NCI-H69 (cell line): ENCODE measurements at regions not wholly inside any gene's neighbourhood (a gene's known extent, or its start where the extent isn't known, plus 50 kb on each side); places are given as distances from the start of the nearest gene placed in this dataset.
A peak's percentile ranks its signal among the peaks of the same experiment; 100 is the strongest.
"Not testable (repeated sequence)": the region's sequence is repeated elsewhere in the genome, so short reads cannot be mapped to it uniquely, and the experiment has no call there.

Experiments
- DNase-seq: peaks from one replicate; lab custom pipeline; 2025; lab: John Stamatoyannopoulos, UW

GRCh38 chr3:63096248-63097058 is 181.7 kb upstream of the SYNPR start:
- DNase-seq = no peak

- no peak for DNase-seq
Measured at GRCh38 chr3:63097396-63097795, 180.7 kb upstream of the SYNPR start.

DNA sequence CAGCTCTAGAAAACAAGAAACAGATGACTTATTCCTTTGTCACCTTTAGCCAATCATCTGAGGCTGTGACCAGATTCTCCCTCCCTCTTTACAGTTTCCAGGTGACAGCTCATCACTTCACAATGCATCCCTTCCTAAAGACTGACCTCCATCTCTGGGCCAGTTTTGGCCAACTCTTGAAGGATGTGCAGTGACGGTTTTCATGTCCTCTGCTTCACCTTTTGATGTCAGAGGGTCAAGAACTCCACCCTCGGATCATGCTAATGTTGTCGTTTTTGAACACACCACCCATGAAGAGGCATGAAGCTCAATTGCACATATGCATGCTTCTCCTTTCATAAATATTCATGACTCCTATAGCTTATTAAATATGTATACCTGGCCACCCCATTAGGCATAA is 161.2 kb upstream of the SYNPR start:
- DNase-seq = no peak

DNA sequence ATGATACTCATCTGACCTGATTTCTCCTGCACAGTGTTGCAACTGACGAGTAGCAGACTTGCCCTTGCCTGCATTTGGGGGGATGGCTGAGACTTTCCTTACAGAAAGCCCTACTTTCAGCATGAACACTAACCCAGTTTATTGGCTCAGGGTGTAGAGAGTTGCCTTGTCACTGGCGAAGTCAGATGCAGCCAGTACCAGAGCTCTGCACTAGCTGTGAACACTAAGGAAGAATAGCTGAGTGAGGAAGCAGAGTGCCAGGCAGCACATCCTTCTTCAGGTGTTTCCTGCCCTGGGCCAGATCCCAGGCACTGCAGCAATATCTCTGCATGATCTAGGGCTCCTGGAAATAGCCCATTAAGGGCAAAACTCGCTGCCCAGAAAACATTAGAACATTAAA is 154.0 kb upstream of the SYNPR start:
- DNase-seq = peak; percentile 14

GRCh38 chr3:63126530-63126929 is 151.6 kb upstream of the SYNPR start:
- no peak for DNase-seq

GRCh38 chr3:63128380-63128779 is 149.7 kb upstream of the SYNPR start:
- DNase-seq = peak; percentile 88

DNA sequence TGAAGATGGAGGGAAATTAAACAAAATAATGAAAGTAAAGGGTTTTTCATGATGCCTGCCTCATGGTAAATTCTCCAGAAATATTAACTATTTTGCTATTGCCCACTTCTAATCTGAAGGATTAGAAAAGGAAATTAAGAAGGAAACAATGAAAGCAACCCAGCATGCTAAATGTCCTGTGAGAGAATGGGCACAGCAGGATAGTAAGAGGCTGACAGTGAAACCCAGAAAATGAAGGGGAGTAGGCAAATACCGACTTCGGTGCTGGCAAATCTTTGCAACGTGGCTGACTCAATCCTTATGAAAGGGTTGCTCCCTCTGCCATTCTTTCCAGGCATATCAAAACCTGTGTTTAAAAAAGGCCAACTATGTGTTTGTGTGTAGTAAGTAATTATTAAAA is 147.5 kb upstream of the SYNPR start:
- DNase-seq = peak; percentile 61

- DNase-seq = no peak
Measured at GRCh38 chr3:63132461-63133250, 145.5 kb upstream of the SYNPR start.

DNA sequence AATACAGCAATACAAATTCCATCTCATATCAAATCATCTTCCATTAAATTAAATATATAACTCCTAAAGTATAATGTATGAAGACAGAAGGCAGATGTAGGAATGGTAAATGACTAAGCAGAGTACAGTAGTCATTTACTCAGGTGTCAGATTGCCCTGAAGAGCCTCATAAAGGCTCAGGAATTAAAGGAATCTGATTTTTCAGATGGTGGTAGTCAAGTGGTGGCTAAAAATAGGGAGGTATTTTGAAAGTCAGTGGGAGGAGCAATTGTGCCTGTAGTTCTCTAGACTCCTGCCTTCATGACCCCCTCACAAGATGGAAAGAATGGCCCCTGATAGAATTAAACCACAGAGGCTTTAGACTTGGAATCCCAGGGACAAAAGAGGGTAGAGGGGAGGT is 142.7 kb upstream of the SYNPR start:
- peak; percentile 39 for DNase-seq

DNA sequence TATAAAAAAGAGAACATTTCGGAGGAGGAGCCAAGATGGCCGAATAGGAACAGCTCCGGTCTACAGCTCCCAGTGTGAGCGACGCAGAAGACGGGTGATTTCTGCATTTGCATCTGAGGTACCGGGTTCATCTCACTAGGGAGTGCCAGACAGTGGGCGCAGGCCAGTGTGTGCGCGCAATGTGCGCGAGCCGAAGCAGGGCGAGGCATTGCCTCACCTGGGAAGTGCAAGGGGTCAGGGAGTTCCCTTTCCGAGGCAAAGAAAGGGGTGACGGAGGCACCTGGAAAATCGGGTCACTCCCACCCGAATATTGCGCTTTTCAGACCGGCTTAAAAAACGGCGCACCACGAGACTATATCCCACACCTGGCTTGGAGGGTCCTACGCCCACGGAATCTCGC is 141.9 kb upstream of the SYNPR start:
- DNase-seq = not testable (repeated sequence)

GRCh38 chr3:63142681-63143080 is 135.4 kb upstream of the SYNPR start:
- DNase-seq = no peak

DNA sequence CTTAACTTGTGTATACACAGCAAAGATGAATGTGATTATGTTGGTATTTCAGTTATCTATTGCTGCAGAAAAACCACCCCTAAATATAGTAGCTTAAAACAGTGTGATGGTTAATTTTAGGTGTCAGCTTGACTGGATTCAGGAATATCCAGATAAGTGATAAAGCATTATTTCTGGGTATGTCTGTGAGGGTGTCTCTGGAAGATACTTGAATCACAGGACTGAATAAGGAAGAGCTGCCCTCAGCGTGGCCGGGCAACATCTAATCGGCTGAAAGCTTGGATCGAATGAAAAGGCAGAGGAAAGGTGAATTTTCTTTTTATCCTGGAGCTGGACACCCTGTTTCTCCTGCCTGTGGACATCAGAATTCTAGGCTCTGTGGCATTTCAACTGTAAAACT is 132.0 kb upstream of the SYNPR start:
- DNase-seq = no peak

GRCh38 chr3:63150880-63151279 is 127.2 kb upstream of the SYNPR start:
- no peak for DNase-seq

DNA sequence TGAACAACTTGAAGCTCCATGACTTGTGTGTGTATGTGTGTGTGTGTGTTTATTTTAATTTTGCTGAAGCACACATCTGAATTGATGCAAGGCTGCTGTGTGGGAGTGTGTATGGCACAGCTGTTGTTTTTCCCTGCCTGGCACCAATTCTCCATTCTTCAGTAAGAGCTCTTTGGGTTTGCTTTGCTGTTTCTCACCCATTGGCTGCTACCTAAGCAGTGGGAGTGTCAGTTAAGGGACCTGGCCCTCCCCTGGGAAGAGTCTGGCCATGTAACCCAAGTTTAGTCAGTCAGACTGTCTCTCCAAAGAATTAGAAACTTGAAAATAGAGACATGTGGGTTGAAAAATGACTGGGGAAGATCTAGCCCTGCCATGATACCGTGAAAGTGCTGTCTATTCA is 126.2 kb upstream of the SYNPR start:
- peak; percentile 85 for DNase-seq

GRCh38 chr3:63159764-63160163 is 118.3 kb upstream of the SYNPR start:
- no peak for DNase-seq

GRCh38 chr3:63167113-63167512 is 111.0 kb upstream of the SYNPR start:
- peak; percentile 26 for DNase-seq

GRCh38 chr3:63168179-63168578 is 109.9 kb upstream of the SYNPR start:
- DNase-seq = peak; percentile 87

GRCh38 chr3:63179862-63180522 is 98.1 kb upstream of the SYNPR start:
- no peak for DNase-seq

DNA sequence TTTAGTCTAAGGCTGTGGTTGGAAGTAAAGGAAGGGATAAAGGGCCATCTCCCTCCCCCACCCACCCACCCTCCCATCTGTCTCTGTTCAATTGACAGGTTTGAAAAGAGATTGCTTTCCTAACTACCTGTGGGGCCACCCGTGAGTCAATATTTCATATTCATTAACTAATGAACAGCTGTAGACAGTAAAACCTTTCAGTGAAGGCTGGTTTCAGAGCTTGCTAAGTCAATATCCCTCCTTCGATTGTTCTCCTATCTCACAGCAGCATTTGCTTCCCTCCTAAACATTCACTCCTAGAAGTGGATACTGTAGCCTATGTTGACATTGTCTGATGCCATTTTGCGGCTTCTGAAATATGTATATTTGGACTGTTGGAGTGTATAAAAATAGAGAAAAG is 85.9 kb upstream of the SYNPR start:
- peak; percentile 95 for DNase-seq

DNA sequence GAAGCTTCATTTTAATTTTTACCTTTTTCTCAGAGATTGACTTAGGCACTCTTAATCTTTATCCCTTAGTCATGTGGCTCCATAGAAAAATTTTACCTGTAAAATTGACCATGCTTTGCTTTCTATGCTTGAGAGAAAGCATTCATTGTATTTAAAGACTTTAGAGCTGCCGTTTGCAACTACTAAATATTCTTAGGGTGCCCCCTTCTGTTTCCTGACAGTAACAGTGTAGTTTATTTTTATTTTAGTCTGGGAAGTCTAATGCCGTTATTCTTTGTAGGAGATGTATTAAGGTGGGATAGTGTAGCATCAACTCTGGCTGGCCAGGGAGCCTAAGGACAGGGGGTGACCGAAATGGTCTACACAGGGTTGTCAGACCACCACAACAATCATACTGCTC is 84.5 kb upstream of the SYNPR start:
- DNase-seq = peak; percentile 79

DNA sequence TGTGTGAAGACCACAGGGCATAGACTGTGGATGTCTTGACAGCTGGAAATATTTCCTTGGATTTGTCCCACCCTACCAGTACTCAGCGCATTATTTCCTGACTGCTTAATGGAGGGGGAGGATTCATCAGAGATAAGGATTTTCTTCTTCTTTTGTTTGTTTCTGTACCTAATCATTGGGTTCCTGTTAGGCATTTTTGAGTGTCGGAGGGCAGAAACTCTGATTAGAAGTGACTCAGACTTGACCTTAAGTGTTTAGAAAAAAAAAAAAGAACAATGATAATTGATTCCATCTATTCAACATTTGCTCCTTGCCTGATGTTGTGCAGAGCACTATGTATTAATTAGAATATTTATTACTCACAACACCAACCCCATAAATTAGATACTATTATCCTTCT is 78.5 kb upstream of the SYNPR start:
- no peak for DNase-seq

GRCh38 chr3:63202529-63202928 is 75.6 kb upstream of the SYNPR start:
- DNase-seq = no peak

DNA sequence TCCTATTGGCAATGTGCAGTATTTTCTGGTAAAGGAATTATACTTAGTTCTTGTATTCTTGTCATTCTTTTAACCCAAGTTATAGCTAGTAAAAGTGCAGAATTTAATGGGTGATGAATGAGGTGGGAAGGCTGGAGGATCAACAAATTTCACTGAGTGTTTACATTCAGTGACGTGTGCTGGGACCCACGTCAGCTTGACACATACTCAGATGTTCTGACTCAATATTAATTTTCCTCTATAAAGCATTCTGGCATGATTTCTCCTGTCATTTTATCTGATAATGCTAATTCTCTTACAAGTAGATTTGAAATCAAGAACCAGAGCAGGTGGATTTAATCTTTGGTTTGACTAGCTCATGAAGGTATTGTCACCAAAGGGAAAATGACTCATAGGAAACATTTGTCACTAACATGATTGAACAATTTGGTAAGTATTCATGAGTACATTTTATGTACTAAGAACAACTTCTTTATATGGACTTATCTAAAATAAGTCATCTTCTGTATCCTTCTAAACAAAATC is 71.0 kb upstream of the SYNPR start:
- no peak for DNase-seq
